K562 (cell line): ENCODE measurements at regions not wholly inside any gene's neighbourhood (a gene's known extent, or its start where the extent isn't known, plus 50 kb on each side); places are given as distances from the start of the nearest gene placed in this dataset.

Source experiments
- ATAC-seq: fragments of 200-7000 bp; cut with Tn5 transposase; 3 replicates; pipeline ENCODE4 v1.9.1; 2020; ENCODE audit warnings: moderate library complexity
- BruUV-seq: library from RNA; stranded (reverse); fragments of 400-500 nt; replicated peaks from 2 replicates; lab custom pipeline; 2021; lab: Mats Ljungman, UMichigan
- CTCF ChIA-PET: fragments of 300-600 bp; formaldehyde crosslinking; extraction: SDS; loops from one replicate; lab custom pipeline; 2021; ENCODE audit warnings: low intra/inter-chr PET ratio; lab: Yijun Ruan, JAX
- POLR2A ChIA-PET: fragments of 300-600, 350-650 bp; sonication (Branson Sonifier 250); formaldehyde crosslinking; extraction: SDS; loops from one replicate; lab custom pipeline; 2021; ENCODE audit warnings: antibody characterized with exemption, inconsistent platforms; lab: Yijun Ruan, JAX
- DNase-seq, 4 experiments: peaks; one replicate each; pipeline versions ENCODE4 v3.0.0 to v3.0.0-alpha.2; 2011 to 2018; ENCODE audit warnings: low spot score in 3 of 4, mixed read lengths in 3 of 4; ENCODE audit errors: extremely low read depth in 1 of 4
- FAIRE-seq: peaks from 2 replicates; lab custom pipeline; 2011; peaks lifted over from hg19 to GRCh38; lab: Jason Lieb, UNC
- H2AFZ ChIP-seq: 2 replicates; pipeline ENCODE4 v1.6.0; 2011; ENCODE audit warnings: low read depth, low read length, control low read depth, inconsistent platforms
- H3K27ac ChIP-seq: fragments of 200-600 bp; 3 replicates; pipeline ENCODE4 v1.8.0; 2011; ENCODE audit warnings: low read depth, mild to moderate bottlenecking, control low read depth, inconsistent platforms, low read length, moderate library complexity, mixed read lengths; ENCODE audit errors: extremely low read depth
- H3K27me3 ChIP-seq, 2 experiments: fragments of 300-600 bp in 1 of 2; 2 replicates in 1 of 2; 3 replicates in 1 of 2; pipeline versions ENCODE4 v1.6.0 to v1.8.0; 2011; ENCODE audit warnings: inconsistent platforms in 2 of 2, low read length in 2 of 2, mild to moderate bottlenecking in 1 of 2, mixed read lengths in 1 of 2, moderate library complexity in 1 of 2; ENCODE audit not compliant: control insufficient read depth in 2 of 2, insufficient read depth in 2 of 2
- H3K36me3 ChIP-seq: fragments of 300-600 bp; 3 replicates; pipeline ENCODE4 v1.8.0; 2011; ENCODE audit warnings: mild to moderate bottlenecking, low read length, inconsistent platforms; ENCODE audit not compliant: control insufficient read depth, insufficient read depth
- H3K4me1 ChIP-seq, 2 experiments: fragments of 200-600 bp in 1 of 2; replicated peaks in 1 of 2; 2 replicates in 1 of 2; 3 replicates in 1 of 2; pipeline versions ENCODE4 v1.5.1 to v1.8.0; 2011; ENCODE audit warnings: inconsistent platforms in 2 of 2, low read length in 2 of 2, mild to moderate bottlenecking in 1 of 2, mixed read lengths in 1 of 2, moderate library complexity in 1 of 2; ENCODE audit not compliant: control insufficient read depth in 2 of 2, insufficient read depth in 2 of 2
- H3K4me2 ChIP-seq: 2 replicates; pipeline ENCODE4 v1.6.1; 2011; ENCODE audit warnings: low read length, control low read depth, inconsistent platforms, mixed read lengths; ENCODE audit not compliant: insufficient read depth
- H3K4me3 ChIP-seq: fragments of 200-600 bp; sonication (generic), shearing (Covaris generic); 2 replicates; pipeline ENCODE4 v1.5.1; 2016; ENCODE audit warnings: control low read depth, inconsistent platforms
- H3K79me2 ChIP-seq: fragments of 200-600 bp; 3 replicates; pipeline ENCODE4 v1.8.0; 2011; ENCODE audit warnings: low read length, inconsistent platforms; ENCODE audit not compliant: control insufficient read depth, insufficient read depth
- H3K9ac ChIP-seq, 2 experiments: 2 replicates each; pipeline versions ENCODE4 v1.6.0 to v1.6.1; 2011; ENCODE audit warnings: low read depth in 2 of 2, low read length in 2 of 2, control low read depth in 1 of 2, inconsistent platforms in 1 of 2, mild to moderate bottlenecking in 1 of 2, mixed read lengths in 1 of 2; ENCODE audit not compliant: insufficient read depth in 1 of 2
- H3K9me1 ChIP-seq: one replicate; pipeline ENCODE4 v1.6.0; 2011; ENCODE audit warnings: inconsistent platforms, mild to moderate bottlenecking, low read length, moderate library complexity; ENCODE audit not compliant: control insufficient read depth, insufficient read depth
- H3K9me3 ChIP-seq: replicated peaks from 2 replicates; pipeline ENCODE4 v1.5.1; 2011; ENCODE audit warnings: low read depth, low read length, inconsistent platforms; ENCODE audit not compliant: control insufficient read depth, insufficient read depth
- H4K20me1 ChIP-seq: replicated peaks from 2 replicates; pipeline ENCODE4 v1.6.1; 2011; ENCODE audit warnings: low read length, inconsistent platforms, mixed read lengths; ENCODE audit not compliant: control insufficient read depth, insufficient read depth
- BRD4 ChIP-seq: fragments of 200-600 bp; sonication (generic); IDR thresholded peaks from 2 replicates; pipeline ENCODE4 v1.6.1; 2017; ENCODE audit warnings: inconsistent platforms
- ELK1 ChIP-seq: sonication (generic); formaldehyde crosslinking; IDR thresholded peaks from 2 replicates; pipeline ENCODE4 v1.8.1; 2022; ENCODE audit warnings: missing genetic modification reagents
- FOXO4 ChIP-seq: fragments of 450-650 bp; formaldehyde crosslinking; IDR thresholded peaks from 2 replicates; pipeline ENCODE4 v1.4.0; 2020; ENCODE audit warnings: mild to moderate bottlenecking, moderate library complexity
- GTF2F1 ChIP-seq: IDR thresholded peaks from 2 replicates; pipeline ENCODE4 v1.6.1; 2011; ENCODE audit warnings: low read depth, low read length, improper control_type of control experiment
- HNRNPL ChIP-seq: fragments of 200-400 bp; formaldehyde crosslinking; IDR thresholded peaks from 2 replicates; pipeline ENCODE4 v1.6.1; 2017; ENCODE audit warnings: low read depth, mild to moderate bottlenecking, low read length
- KDM4B ChIP-seq, 2 experiments: fragments of 450-650 bp in 1 of 2; sonication (generic) in 1 of 2; IDR thresholded peaks; 2 replicates each; pipeline ENCODE4 v1.6.1; 2016 to 2017; ENCODE audit warnings: borderline replicate concordance in 2 of 2, antibody characterized with exemption in 1 of 2, low read depth in 1 of 2, mild to moderate bottlenecking in 1 of 2
- MEF2D ChIP-seq: conservative IDR thresholded peaks from 2 replicates; pipeline ENCODE4 v1.6.1; 2016; ENCODE audit warnings: low read depth, missing genetic modification characterization, missing compliant biosample characterization
- THRB ChIP-seq: fragments of 450-650 bp; formaldehyde crosslinking; conservative IDR thresholded peaks from 2 replicates; pipeline ENCODE4 v1.4.0; 2022; ENCODE audit warnings: mild to moderate bottlenecking, missing genetic modification characterization
- USF2 ChIP-seq: sonication (generic); formaldehyde crosslinking; IDR thresholded peaks from 2 replicates; pipeline ENCODE4 v1.5.0; 2020; ENCODE audit warnings: missing genetic modification reagents
- ZFP1 ChIP-seq: fragments of 450-650 bp; formaldehyde crosslinking; IDR thresholded peaks from 2 replicates; pipeline ENCODE4 v1.4.0; 2020; ENCODE audit warnings: mild to moderate bottlenecking, mixed read lengths
- ZNF282 ChIP-seq: sonication (generic); formaldehyde crosslinking; IDR thresholded peaks from 2 replicates; pipeline ENCODE4 v1.8.1; 2023; ENCODE audit warnings: missing genetic modification reagents
- ZNF324 ChIP-seq: fragments of 250-450 bp; sonication (Bioruptor Pico); IDR thresholded peaks from 2 replicates; pipeline ENCODE4 v1.4.0; 2020; ENCODE audit warnings: mild to moderate bottlenecking
- ZNF592 ChIP-seq: fragments of 450-650 bp; IDR thresholded peaks from 2 replicates; pipeline ENCODE4 v1.6.1; 2017; ENCODE audit warnings: antibody characterized with exemption, mild to moderate bottlenecking
- ZNF696 ChIP-seq: fragments of 250-450 bp; sonication (Bioruptor Pico); conservative IDR thresholded peaks from 2 replicates; pipeline ENCODE4 v1.4.0; 2020; ENCODE audit warnings: mild to moderate bottlenecking, moderate library complexity
- WGBS: fragments of 100-300 bp; shearing (Covaris generic); methylation state at CpG from one replicate; pipeline ENCODE4 v1.1.6; 2016; ENCODE audit warnings: low coverage, mixed read lengths; ENCODE audit not compliant: insufficient coverage; ENCODE audit errors: missing lambda C conversion rate; 5-methylcytosine and 5-hydroxymethylcytosine counted together
- in situ Hi-C: fragments of 300-500 bp; cut with MboI; formaldehyde crosslinking; loops from 4 replicates; pipeline ENCODE4 v1.15.0; 2018; ENCODE audit warnings: inconsistent platforms, mixed read lengths
- intact Hi-C: fragments of 100-400 bp; cut with micrococcal nuclease; formaldehyde crosslinking; loops from 2 replicates; pipeline ENCODE4 v1.14.2; 2022

GRCh38 chr6:165814679-165815078 lies 151.6 kb upstream of the PDE10A start (continued):
- no peak for TF ChIP-seq THRB (CRISPR knock-in tag)
- no peak for TF ChIP-seq ZNF282
- no peak for TF ChIP-seq USF2 (CRISPR knock-in tag)
- TF ChIP-seq FOXO4, result no peak
- TF ChIP-seq, all 486 proteins: peak for 0

GRCh38 chr6:165811512-165811911 lies 148.5 kb upstream of the PDE10A start:
- Histone ChIP-seq H3K27me3 (peaks cover 0 to 4% of the 10 kb centered on the region in 2 experiments; a peak in 1 of 5 replicates), H2AFZ (no peak overlapping the region), H3K9ac (no peak overlapping the region), H3K27ac (no peak overlapping the region), H3K4me2 (no peak overlapping the region), H3K4me3 (no peak overlapping the region), H3K79me2 (no peaks in the 10 kb centered on the region), H4K20me1 (no peaks in the 10 kb centered on the region), H3K36me3 (no peaks in the 10 kb centered on the region), H3K4me1 (no peaks in the 10 kb centered on the region), H3K9me3 (no peaks in the 10 kb centered on the region), H3K9me1 (no peaks in the 10 kb centered on the region)
- FAIRE-seq, result no peak
- no peak for DNase-seq
- WGBS, result 0% methylated on average over 7 of the region's 7 CpGs
- ChIA-PET POLR2A (no interaction called here), CTCF (no interaction called here)
- intact Hi-C loops, result no loop called here
- in situ Hi-C loops, result no loop called here
- no TSS peak for BruUV-seq
- ATAC-seq, result no peak
- TF ChIP-seq HNRNPL (no peak), ZNF324 (CRISPR knock-in tag) (no peak), ZNF592 (no peak), GTF2F1 (no peak), ZFP1 (CRISPR knock-in tag) (no peak), ZNF696 (CRISPR knock-in tag) (no peak), KDM4B (IDR thresholded peaks at IDR 0.05; ENCODE audit: borderline replicate concordance in 2 of 2, low read depth in 1 of 2) (no peak), BRD4 (no peak), ELK1 (CRISPR knock-in tag) (no peak), MEF2D (no peak)
